HG03558 (cell line): ENCODE measurements at regions not wholly inside any gene's neighbourhood (a gene's known extent, or its start where the extent isn't known, plus 50 kb on each side); places are given as distances from the start of the nearest gene placed in this dataset.

Experiments
- ATAC-seq: cut with Tn5 transposase; IDR thresholded peaks from one replicate; pipeline ENCODE4 v1.9.1; 2021; ENCODE audit warnings: moderate number of reproducible peaks; ENCODE audit not compliant: unreplicated experiment; ENCODE audit errors: extremely low read depth

- no peak for ATAC-seq
These were observed 327.3 kb downstream of the HTR7 start for GRCh38 chr10:90530521-90530920.

- ATAC-seq = no peak
These were observed 300.5 kb downstream of the HTR7 start for GRCh38 chr10:90557385-90557784.

DNA sequence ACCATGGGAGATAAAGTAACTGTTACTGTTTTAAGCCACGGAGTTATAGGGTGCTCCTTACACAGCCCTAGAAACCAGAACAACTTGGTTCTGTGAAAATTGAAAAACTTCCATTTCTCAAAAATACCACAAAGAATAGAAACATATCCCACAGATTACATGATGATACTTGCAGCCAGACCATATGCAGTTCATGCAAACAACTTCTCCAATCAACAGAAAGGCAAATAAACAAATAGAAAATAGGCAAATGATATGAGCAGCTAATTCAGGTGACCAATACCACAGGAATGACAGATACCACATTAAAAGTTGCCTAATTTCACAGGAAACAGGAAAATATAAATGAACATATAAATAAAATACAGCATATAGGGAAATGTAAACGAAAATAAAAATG, 297.5 kb downstream of the HTR7 start:
- ATAC-seq = no peak

DNA sequence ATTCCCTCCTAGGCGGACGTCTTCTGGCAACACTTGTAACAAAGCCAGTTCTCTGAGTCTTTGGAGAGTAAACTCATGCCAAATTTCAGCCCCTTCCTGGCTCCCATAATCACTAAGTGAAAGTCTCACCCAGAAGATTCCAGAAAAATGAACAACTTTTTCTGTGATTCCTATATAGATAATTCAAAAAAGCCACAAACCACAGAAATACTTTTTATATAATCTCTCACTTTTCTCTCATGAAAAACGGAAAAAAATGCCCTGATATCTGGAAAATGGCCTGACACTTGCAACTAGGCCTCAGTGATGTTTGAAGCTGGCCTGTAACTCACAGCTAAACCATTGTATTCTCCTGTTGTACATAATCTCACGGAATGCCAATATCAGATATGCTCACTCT, 296.2 kb downstream of the HTR7 start:
- no peak for ATAC-seq

DNA sequence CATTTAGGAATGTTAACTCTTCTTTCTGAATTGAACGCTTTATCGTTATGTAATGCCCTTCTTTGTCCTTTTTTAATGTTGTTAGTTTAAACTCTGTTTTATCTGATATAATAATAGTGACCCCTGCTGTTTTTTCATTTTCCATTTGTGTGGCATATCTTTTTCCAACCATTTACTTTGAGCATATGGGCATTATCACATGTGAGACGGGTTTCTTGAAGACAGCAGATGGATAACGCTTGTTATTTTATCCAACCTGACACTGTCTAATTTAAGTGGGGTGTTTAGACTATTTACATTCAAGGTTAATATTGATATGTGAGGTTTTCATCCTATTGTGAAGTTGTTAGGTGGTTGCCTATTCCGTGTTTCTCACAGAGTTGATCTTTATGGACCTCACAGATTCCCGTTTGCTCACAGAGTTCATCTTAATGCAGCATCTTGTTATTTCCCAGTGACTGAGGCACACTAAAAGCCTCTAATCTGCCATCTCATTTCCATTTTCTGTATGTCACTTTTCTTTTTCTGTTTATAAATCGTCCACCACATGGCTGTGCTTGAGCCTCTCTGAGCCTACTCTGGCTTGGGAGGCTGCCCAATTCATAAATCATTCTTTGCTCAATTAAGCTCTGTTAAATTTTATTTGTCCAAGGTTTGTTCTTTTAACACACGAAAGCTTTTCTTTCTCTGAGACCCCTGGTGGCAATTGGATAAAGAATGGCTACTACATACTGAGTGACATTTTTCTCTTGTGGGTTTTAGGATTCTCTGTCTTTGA, 286.2 kb downstream of the HTR7 start:
- no peak for ATAC-seq

DNA sequence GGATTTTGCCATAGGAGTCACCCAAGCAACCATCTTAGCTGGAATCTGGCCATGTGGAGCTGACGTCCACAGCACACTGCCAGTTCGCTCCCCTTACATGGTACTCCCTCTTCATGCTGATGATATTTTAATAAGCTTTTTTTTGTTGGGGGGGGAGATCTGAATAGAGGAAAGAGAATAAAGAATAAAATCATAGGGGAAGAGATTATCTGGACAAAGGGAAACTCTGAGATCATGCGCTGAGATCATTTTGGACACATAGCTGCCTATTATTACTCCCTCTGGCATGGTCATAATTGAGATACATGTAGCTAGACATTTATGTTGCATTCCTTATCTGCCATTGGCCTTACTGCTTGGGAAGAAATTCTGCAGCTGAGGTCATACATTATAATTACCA, 282.7 kb downstream of the HTR7 start:
- no peak for ATAC-seq

- ATAC-seq = no peak
These were observed 280.3 kb downstream of the HTR7 start for GRCh38 chr10:90577569-90577968.

DNA sequence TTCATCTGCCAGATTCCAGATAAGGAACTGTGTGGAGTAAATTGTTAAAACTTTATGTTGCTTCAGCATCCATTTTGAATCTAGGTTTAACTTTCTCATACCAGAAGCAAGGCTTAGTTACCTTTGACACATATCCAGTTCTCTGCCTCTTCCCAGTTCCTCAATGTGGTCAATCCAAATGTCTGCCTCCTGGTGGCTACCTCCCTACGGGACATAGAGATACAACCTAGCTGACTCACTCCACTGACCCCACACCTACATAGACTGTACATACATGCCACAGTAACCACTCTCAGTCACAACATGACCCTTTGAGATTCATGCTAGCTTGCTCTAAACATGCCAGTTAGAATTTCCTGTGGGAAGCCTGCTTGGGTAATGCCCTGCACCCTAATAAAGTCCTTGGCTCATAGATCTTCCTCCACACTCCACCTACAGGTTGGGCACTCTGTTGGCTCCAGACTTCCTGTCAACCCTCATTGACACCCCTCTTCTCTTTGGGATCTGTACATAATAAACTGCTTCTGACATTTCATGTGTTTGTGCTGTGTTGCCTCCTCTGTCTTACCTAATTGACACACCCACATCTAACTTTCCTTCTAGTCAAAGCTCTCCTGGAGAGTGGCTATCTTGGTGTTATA, 278.1 kb downstream of the HTR7 start:
- no peak for ATAC-seq

DNA sequence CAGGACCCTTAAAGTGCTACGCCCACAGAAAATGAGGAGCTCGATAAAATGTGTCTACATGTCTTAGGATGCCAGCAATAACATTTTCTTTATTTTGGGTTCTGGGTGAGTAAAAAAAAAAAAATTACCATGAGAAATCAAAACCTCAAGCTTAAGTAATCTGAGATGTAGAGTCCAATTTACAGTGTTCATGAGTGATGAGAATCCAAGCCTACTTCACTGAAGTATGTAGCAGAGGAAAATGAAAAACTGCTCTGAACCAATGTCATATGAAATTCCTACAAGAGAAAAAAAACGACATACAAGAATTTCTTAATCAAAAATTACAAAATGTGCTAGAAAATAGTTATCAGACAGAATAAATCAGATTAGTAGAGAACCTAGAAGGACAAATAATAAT, 274.4 kb downstream of the HTR7 start:
- ATAC-seq = no peak

DNA sequence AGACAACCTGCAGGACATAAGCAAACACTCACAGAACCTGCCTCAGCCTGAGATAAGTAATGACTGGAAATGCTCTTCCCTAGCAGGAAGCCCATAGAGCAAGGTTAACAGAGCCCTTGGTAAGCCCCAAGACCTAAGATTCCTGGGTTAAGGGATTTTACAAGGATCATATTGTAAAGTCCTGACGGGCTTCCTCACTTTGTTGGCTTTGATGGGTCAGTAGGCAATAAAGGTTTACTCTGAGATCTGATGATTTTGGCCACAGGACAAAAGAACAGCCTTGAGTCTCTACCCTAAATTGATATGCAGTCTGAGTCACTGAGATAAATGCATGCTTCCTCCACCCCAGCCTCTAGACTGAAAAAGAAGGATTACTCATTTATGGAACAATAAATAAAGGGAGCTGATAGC, 270.8 kb downstream of the HTR7 start:
- no peak for ATAC-seq

DNA sequence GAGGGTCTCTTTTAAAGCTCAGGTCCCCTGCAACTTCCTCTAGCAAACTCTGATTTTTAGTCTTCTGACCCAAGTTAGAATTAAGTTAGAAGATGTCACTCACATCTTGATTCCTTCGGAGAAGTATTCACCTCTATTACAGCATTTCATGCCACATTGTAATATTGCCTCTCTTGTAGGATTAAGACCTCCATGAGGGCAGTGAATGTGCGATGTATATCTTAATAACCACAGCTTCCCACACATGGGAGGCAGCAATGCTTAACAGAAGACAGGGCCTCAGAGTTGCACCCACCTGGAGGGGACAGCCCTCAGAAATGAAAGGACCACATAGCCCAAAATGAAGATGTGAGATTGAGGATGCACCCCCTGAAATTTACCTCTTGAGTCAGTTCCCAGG, 270.3 kb downstream of the HTR7 start:
- no peak for ATAC-seq

DNA sequence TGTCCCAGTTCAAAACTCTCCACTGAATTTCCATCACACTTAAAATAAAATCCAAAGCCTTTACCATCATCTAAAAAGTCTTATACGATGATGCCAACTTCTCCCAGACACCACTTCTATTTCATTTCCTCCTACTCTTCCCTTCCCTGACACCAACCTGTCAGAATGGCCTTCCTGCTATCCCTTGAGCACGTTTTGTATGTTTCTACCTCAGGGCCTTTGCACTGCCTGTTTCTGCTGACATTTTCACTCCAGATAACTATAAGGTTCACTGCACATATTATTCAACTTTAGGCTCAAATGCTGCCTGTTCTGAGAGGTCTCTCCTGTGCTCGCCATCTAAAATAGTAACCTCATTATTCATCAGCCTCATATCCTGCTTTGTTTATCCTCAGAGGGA, 269.6 kb downstream of the HTR7 start:
- no peak for ATAC-seq

- no peak for ATAC-seq
These were observed 268.0 kb downstream of the HTR7 start for GRCh38 chr10:90589825-90590224.

DNA sequence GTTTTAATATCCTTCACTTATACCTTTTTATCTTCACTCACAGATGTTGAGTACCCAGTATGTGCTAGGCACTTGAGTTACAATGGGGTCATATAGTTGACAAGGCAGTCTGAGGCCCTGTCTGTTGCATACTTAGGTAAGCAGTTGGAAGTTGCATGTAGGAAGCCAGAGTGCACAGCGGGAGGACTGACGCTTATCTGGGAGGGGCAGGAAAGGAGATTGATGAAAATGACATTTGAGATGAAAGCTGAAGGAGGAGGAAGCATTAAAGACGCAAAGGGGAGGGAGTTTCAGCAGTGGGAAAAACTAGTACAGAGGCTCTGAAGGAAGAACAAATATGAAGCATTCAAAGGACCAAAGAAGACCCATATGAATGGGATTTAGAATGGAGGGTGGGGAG, 266.2 kb downstream of the HTR7 start:
- no peak for ATAC-seq

- no peak for ATAC-seq
These were observed 265.1 kb downstream of the HTR7 start for GRCh38 chr10:90592638-90593302.

DNA sequence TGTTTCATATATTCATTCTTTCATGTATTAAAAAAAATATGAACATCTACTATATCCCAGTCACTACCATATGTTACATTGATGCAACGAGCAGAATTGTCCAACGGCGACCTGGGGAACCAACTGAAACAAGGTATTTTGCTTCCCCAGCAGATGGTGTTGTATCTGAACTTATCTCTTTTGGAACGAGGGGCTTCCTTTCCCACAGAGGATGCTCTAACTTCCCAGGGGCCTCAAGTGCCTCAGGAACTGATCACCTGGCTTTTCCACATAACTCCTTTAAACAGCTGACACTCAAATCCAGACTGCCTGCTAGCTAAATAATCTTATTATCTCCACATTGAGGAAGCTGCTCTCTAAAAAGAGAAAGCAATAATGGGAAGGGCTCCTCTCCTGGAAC, 259.3 kb downstream of the HTR7 start:
- no peak for ATAC-seq

DNA sequence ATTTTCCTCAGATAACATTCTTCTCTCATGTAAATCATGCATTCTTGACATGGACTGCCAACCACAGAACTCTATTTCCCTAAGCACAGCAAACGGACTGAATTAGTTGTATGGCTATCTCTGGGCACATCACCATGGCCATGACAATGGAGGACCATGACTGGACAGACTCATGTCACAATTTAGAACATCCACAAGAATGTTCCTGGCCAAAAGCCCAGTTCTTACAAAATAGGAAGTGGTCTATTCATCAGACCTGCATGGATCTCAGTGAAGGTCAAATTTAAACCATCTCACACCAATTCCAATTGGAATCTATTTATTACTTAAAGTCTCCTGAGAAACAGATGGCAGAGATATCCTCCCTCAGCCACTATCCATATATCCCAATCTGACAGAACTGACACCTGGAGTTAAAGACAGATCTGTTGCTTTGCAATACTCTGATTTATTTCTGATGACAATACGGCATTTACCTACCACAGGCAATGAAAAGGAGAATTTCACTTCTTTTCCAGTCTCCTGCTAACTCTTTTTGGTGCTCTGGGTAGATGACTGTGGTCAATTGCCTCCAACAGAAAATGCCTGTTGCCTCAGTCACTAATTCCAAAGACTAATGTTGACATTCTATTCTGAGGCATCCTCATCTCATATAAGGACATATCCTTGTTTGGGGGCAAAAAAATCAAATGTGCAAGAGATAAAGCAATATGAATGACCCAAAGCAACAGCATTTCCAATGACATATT, 254.8 kb downstream of the HTR7 start:
- no peak for ATAC-seq

- ATAC-seq = no peak
These were observed 253.2 kb downstream of the HTR7 start for GRCh38 chr10:90604636-90605035.

GRCh38 chr10:90605506-90605905, 252.3 kb downstream of the HTR7 start:
- no peak for ATAC-seq

- ATAC-seq = no peak
These were observed 245.6 kb downstream of the HTR7 start for GRCh38 chr10:90612276-90612675.

DNA sequence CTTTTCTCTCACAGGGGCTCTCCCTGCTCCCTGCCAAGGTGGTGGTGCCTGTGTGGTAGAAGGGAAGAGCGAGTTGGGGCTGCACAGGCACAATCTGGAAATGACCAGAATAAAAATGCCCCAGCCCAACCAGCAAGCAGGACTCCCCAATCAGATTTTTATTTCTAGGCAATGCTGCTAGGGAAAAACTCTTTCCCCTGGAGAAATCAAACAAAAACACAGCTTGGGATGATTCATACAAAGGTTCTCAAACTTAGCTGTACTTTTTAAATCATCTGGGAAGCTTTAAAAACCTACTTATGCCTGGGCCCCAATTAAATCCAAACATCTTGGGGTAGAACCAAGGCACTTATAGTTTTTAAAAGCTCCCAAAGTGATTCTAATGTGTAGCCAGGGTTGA, 243.2 kb downstream of the HTR7 start:
- no peak for ATAC-seq
